ENCODE measurements at regions not wholly inside any gene's neighbourhood (a gene's known extent, or its start where the extent isn't known, plus 50 kb on each side); places are given as distances from the start of the nearest gene placed in this dataset.

GRCh38 chr2:11919953-11920352 lies 173.5 kb downstream of the LPIN1 start:
- TF ChIP-seq EZH2phosphoT487 (IDR thresholded peaks at IDR 0.05; ENCODE audit: borderline replicate concordance, low read length) (no peak), CTCF (IDR thresholded peaks at IDR 0.05; ENCODE audit: low read depth, low read length, poor library complexity, severe bottlenecking) (no peak)
- Histone ChIP-seq H3K79me2 (ENCODE audit: control insufficient read depth, low read length) (no peaks in the 10 kb centered on the region), H3K27me3 (ENCODE audit: control insufficient read depth, low read length) (no peaks in the 10 kb centered on the region), H3K27ac (ENCODE audit: low read depth, low read length) (no peak overlapping the region), H3K36me3 (ENCODE audit: control insufficient read depth, low read length) (no peaks in the 10 kb centered on the region), H3K4me2 (ENCODE audit: low read length) (no peak overlapping the region), H3K4me1 (ENCODE audit: control insufficient read depth, low read length) (no peaks in the 10 kb centered on the region), H3K4me3 (ENCODE audit: low read length) (no peak overlapping the region), H3F3A (ENCODE audit: control insufficient read depth, insufficient read depth) (no peaks in the 10 kb centered on the region), H3K9me2 (replicated peaks; ENCODE audit: control insufficient read depth, low read length) (no peaks in the 10 kb centered on the region), H3K9me3 (ENCODE audit: control insufficient read depth, insufficient read depth, low read length) (no peaks in the 10 kb centered on the region), H4K20me1 (ENCODE audit: control insufficient read depth, insufficient read depth, low read depth, low read length) (no peaks in the 10 kb centered on the region)

- Histone ChIP-seq H3K36me3 (ENCODE audit: control insufficient read depth, low read length) (no peaks in the 10 kb centered on the region), H4K20me1 (ENCODE audit: control insufficient read depth, insufficient read depth, low read depth, low read length) (no peaks in the 10 kb centered on the region), H3K79me2 (ENCODE audit: control insufficient read depth, low read length) (no peaks in the 10 kb centered on the region), H3K9me2 (replicated peaks; ENCODE audit: control insufficient read depth, low read length) (no peaks in the 10 kb centered on the region), H3K9me3 (ENCODE audit: control insufficient read depth, insufficient read depth, low read length) (no peaks in the 10 kb centered on the region), H3K27me3 (ENCODE audit: control insufficient read depth, low read length) (no peaks in the 10 kb centered on the region), H3K4me1 (ENCODE audit: control insufficient read depth, low read length) (no peaks in the 10 kb centered on the region), H3K4me2 (ENCODE audit: low read length) (no peak overlapping the region), H3K4me3 (ENCODE audit: low read length) (no peak overlapping the region), H3K27ac (ENCODE audit: low read depth, low read length) (no peak overlapping the region), H3F3A (ENCODE audit: control insufficient read depth, insufficient read depth) (no peaks in the 10 kb centered on the region)
- TF ChIP-seq EZH2phosphoT487 (IDR thresholded peaks at IDR 0.05; ENCODE audit: borderline replicate concordance, low read length) = no peak
- no peak for TF ChIP-seq CTCF (IDR thresholded peaks at IDR 0.05; ENCODE audit: low read depth, low read length, poor library complexity, severe bottlenecking)
Observed at GRCh38 chr2:11920993-11921583, 174.7 kb downstream of the LPIN1 start.

GRCh38 chr2:11922294-11922693 lies 175.9 kb downstream of the LPIN1 start:
- Histone ChIP-seq H3K9me2 (replicated peaks; ENCODE audit: control insufficient read depth, low read length) (no peaks in the 10 kb centered on the region), H3K27ac (ENCODE audit: low read depth, low read length) (no peak overlapping the region), H3K4me1 (ENCODE audit: control insufficient read depth, low read length) (no peaks in the 10 kb centered on the region), H4K20me1 (ENCODE audit: control insufficient read depth, insufficient read depth, low read depth, low read length) (no peaks in the 10 kb centered on the region), H3K27me3 (ENCODE audit: control insufficient read depth, low read length) (no peaks in the 10 kb centered on the region), H3K4me2 (ENCODE audit: low read length) (no peak overlapping the region), H3F3A (ENCODE audit: control insufficient read depth, insufficient read depth) (no peaks in the 10 kb centered on the region), H3K36me3 (ENCODE audit: control insufficient read depth, low read length) (no peaks in the 10 kb centered on the region), H3K4me3 (ENCODE audit: low read length) (no peak overlapping the region), H3K79me2 (ENCODE audit: control insufficient read depth, low read length) (no peaks in the 10 kb centered on the region), H3K9me3 (ENCODE audit: control insufficient read depth, insufficient read depth, low read length) (no peaks in the 10 kb centered on the region)
- TF ChIP-seq EZH2phosphoT487 (IDR thresholded peaks at IDR 0.05; ENCODE audit: borderline replicate concordance, low read length) (no peak), CTCF (IDR thresholded peaks at IDR 0.05; ENCODE audit: low read depth, low read length, poor library complexity, severe bottlenecking) (no peak)
